ENCODE measurements at regions not wholly inside any gene's neighbourhood (a gene's known extent, or its start where the extent isn't known, plus 50 kb on each side); places are given as distances from the start of the nearest gene placed in this dataset.

DNA sequence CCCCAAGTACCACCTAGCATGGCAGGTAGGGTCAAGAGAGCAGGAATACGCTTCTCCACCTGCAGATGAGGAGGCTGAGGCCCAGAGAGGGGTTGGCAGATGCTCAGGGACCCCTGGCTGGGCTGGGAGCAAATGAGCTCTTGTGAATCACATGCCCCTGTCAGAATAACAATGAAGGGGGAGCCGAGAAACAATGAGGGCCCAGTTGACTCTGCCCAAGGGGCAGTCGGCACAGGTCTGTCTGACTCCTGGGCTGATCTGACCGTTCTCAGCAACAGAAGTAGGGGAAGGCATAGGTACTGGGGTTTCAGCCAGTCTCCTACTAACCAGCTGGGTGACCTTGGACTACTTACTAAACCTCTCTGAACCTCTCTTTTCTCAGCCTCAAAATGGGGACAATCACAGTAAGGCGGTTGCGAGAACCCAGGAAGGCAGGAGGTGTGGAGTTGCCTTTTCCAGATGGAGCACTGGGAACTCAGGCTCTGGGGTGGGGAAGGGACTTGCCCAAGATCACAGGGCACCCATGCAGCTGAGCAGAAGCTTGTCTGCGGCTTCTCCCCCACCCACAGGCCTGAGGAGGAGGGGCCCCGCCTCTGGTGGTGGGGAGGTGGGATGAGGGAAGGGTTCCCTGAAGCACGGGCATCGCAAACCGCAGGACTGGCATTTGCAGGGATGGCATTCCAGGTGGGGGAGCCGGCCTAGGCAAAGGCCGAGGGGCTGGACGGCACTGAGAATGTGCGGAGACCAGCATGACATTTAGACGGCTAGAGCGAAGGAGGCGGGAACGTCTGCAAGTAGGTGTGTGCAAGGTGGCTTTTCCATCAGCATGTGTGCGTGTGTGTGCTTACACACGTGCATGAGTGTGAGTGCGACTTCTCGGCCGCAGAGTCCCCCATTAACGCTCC, 163.0 kb downstream of the MN1 start:
- TF ChIP-seq, protein P1, sequence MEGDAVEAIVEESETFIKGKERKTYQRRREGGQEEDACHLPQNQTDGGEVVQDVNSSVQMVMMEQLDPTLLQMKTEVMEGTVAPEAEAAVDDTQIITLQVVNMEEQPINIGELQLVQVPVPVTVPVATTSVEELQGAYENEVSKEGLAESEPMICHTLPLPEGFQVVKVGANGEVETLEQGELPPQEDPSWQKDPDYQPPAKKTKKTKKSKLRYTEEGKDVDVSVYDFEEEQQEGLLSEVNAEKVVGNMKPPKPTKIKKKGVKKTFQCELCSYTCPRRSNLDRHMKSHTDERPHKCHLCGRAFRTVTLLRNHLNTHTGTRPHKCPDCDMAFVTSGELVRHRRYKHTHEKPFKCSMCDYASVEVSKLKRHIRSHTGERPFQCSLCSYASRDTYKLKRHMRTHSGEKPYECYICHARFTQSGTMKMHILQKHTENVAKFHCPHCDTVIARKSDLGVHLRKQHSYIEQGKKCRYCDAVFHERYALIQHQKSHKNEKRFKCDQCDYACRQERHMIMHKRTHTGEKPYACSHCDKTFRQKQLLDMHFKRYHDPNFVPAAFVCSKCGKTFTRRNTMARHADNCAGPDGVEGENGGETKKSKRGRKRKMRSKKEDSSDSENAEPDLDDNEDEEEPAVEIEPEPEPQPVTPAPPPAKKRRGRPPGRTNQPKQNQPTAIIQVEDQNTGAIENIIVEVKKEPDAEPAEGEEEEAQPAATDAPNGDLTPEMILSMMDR (IDR thresholded peaks at IDR 0.05 in 4 of 5, conservative IDR thresholded peaks at IDR 0.05 in 1 of 5) = no peak
- no peak for TF ChIP-seq POLR2A (IDR thresholded peaks at IDR 0.05)

Data from gastrocnemius medialis (tissue), 4 donors.